ENCODE measurements at regions not wholly inside any gene's neighbourhood (a gene's known extent, or its start where the extent isn't known, plus 50 kb on each side); places are given as distances from the start of the nearest gene placed in this dataset.

GRCh38 chr9:108467653-108468324 is 388.0 kb downstream of the ACTL7B start:
- TF ChIP-seq CTCF (IDR thresholded peaks at IDR 0.05) (no peak), POLR2A (IDR thresholded peaks at IDR 0.05) (no peak), POLR2AphosphoS5 (IDR thresholded peaks at IDR 0.05) (no peak), EP300 (IDR thresholded peaks at IDR 0.05) (no peak)
